Osteocyte (in vitro differentiated cells): ENCODE measurements at regions not wholly inside any gene's neighbourhood (a gene's known extent, or its start where the extent isn't known, plus 50 kb on each side); places are given as distances from the start of the nearest gene placed in this dataset.

Source experiments
- DNase-seq: peaks from one replicate; pipeline ENCODE4 v3.0.0; 2021; ENCODE audit warnings: mixed read lengths; ENCODE audit not compliant: unreplicated experiment; ENCODE audit errors: extremely low spot score
- H3K27ac Mint-ChIP-seq: one replicate; pipeline ENCODE4 v1.8.0; 2021; ENCODE audit warnings: mild to moderate bottlenecking, mixed read lengths; ENCODE audit not compliant: unreplicated experiment
- H3K27me3 Mint-ChIP-seq: one replicate; pipeline ENCODE4 v1.8.0; 2021; ENCODE audit warnings: mixed read lengths; ENCODE audit not compliant: unreplicated experiment
- H3K36me3 Mint-ChIP-seq: one replicate; pipeline ENCODE4 v1.8.0; 2021; ENCODE audit warnings: mixed read lengths; ENCODE audit not compliant: unreplicated experiment
- H3K4me1 Mint-ChIP-seq: one replicate; pipeline ENCODE4 v1.8.0; 2021; ENCODE audit warnings: mixed read lengths; ENCODE audit not compliant: unreplicated experiment
- H3K4me3 Mint-ChIP-seq: one replicate; pipeline ENCODE4 v1.8.0; 2021; ENCODE audit warnings: mild to moderate bottlenecking, moderate library complexity, mixed read lengths; ENCODE audit not compliant: unreplicated experiment
- H3K9me3 Mint-ChIP-seq: one replicate; pipeline ENCODE4 v1.8.0; 2021; ENCODE audit warnings: mixed read lengths; ENCODE audit not compliant: unreplicated experiment
- CTCF ChIP-seq: fragments of 200-600 bp; sonication (generic); IDR thresholded peaks from 2 replicates; pipeline ENCODE4 v1.5.0; 2021; ENCODE audit warnings: antibody characterized with exemption, mild to moderate bottlenecking, moderate library complexity

- H3K4me1 Mint-ChIP-seq: peaks cover 22% of the 10 kb centered on the region
- H3K36me3 Mint-ChIP-seq: no peaks in the 10 kb centered on the region
- no peak for TF ChIP-seq CTCF
- no peaks in the 10 kb centered on the region for H3K9me3 Mint-ChIP-seq
- H3K27ac Mint-ChIP-seq: no peak overlapping the region
- no peaks in the 10 kb centered on the region for H3K27me3 Mint-ChIP-seq
- DNase-seq: no peak
- H3K4me3 Mint-ChIP-seq: no peak overlapping the region
Measured at GRCh38 chr4:123941306-123941705, 544.7 kb downstream of the SPRY1 start.

- no peaks in the 10 kb centered on the region for H3K36me3 Mint-ChIP-seq
- no peak overlapping the region for H3K27ac Mint-ChIP-seq
- H3K9me3 Mint-ChIP-seq: no peaks in the 10 kb centered on the region
- H3K4me3 Mint-ChIP-seq: no peak overlapping the region
- no peaks in the 10 kb centered on the region for H3K27me3 Mint-ChIP-seq
- peaks cover 16% of the 10 kb centered on the region for H3K4me1 Mint-ChIP-seq
- no peak for TF ChIP-seq CTCF
- no peak for DNase-seq
Measured at GRCh38 chr4:123943976-123944375, 547.4 kb downstream of the SPRY1 start.

- no peaks in the 10 kb centered on the region for H3K27me3 Mint-ChIP-seq
- no peak overlapping the region for H3K27ac Mint-ChIP-seq
- peaks cover 8% of the 10 kb centered on the region for H3K4me1 Mint-ChIP-seq
- DNase-seq: no peak
- H3K9me3 Mint-ChIP-seq: no peaks in the 10 kb centered on the region
- H3K36me3 Mint-ChIP-seq: no peaks in the 10 kb centered on the region
- no peak overlapping the region for H3K4me3 Mint-ChIP-seq
- no peak for TF ChIP-seq CTCF
Measured at GRCh38 chr4:123945301-123945700, 548.7 kb downstream of the SPRY1 start.

- no peaks in the 10 kb centered on the region for H3K9me3 Mint-ChIP-seq
- no peak for DNase-seq
- H3K36me3 Mint-ChIP-seq: no peaks in the 10 kb centered on the region
- peaks cover 9% of the 10 kb centered on the region for H3K4me1 Mint-ChIP-seq
- no peaks in the 10 kb centered on the region for H3K27me3 Mint-ChIP-seq
- no peak for TF ChIP-seq CTCF
- H3K27ac Mint-ChIP-seq: no peak overlapping the region
- no peak overlapping the region for H3K4me3 Mint-ChIP-seq
Measured at GRCh38 chr4:123950530-123950929, 553.9 kb downstream of the SPRY1 start.

GRCh38 chr4:123952530-123953274, 556.1 kb downstream of the SPRY1 start:
- Mint-ChIP-seq H3K36me3 (no peaks in the 10 kb centered on the region), H3K9me3 (no peaks in the 10 kb centered on the region), H3K4me3 (no peak overlapping the region), H3K27me3 (no peaks in the 10 kb centered on the region), H3K4me1 (peaks cover 10% of the 10 kb centered on the region), H3K27ac (no peak overlapping the region)
- DNase-seq: no peak
- TF ChIP-seq CTCF: no peak
